B cell (primary cell): ENCODE measurements at regions not wholly inside any gene's neighbourhood (a gene's known extent, or its start where the extent isn't known, plus 50 kb on each side); places are given as distances from the start of the nearest gene placed in this dataset.

ENCODE experiments used
- ATAC-seq: fragments of 200-7000 bp; cut with Tn5 transposase; one replicate; pipeline ENCODE4 v1.10.0; 2021; ENCODE audit warnings: low read depth, mild to moderate bottlenecking, moderate number of reproducible peaks, moderate library complexity
- CTCF ChIA-PET: fragments of 350-600 bp; sonication (Branson Sonifier 250); formaldehyde crosslinking; loops from one replicate; lab custom pipeline; 2021; ENCODE audit warnings: antibody characterized with exemption, inconsistent platforms; lab: Charles Lee
- POLR2A ChIA-PET: fragments of 350-600 bp; sonication (Branson Sonifier 250); formaldehyde crosslinking; loops from one replicate; lab custom pipeline; 2021; ENCODE audit warnings: antibody characterized with exemption; lab: Charles Lee
- DNase-seq: peaks from one replicate; pipeline ENCODE4 v3.0.0; 2013
- H2AFZ ChIP-seq: 2 replicates; pipeline ENCODE4 v1.6.1; 2012; ENCODE audit warnings: mild to moderate bottlenecking, low read depth, low read length; ENCODE audit not compliant: insufficient read depth, poor library complexity, severe bottlenecking
- H3K27ac ChIP-seq, 2 donors: 1 replicate in 1 of 2; 2 replicates in 1 of 2; pipeline ENCODE4 v1.5.1; 2012 to 2013; ENCODE audit warnings: low read length in 2 of 2, mild to moderate bottlenecking in 2 of 2, moderate library complexity in 1 of 2
- H3K27me3 ChIP-seq, 4 experiments: fragments of 200-600 bp in 1 of 4; sonication (generic) in 1 of 4; replicated peaks in 1 of 4; 1 replicate in 2 of 4; 2 replicates in 2 of 4; pipeline versions ENCODE4 v1.6.1 to v1.7.0; 2013 to 2016; ENCODE audit warnings: low read length in 3 of 4, mild to moderate bottlenecking in 2 of 4, mixed read lengths in 1 of 4, moderate library complexity in 1 of 4; ENCODE audit not compliant: insufficient read depth in 4 of 4, control insufficient read depth in 3 of 4; ENCODE audit errors: control extremely low read depth in 1 of 4
- H3K36me3 ChIP-seq, 2 experiments: replicated peaks in 1 of 2; 1 replicate in 1 of 2; 2 replicates in 1 of 2; pipeline versions ENCODE4 v1.6.1 to v1.7.1; 2013; ENCODE audit warnings: low read length in 1 of 2; ENCODE audit not compliant: insufficient read depth in 2 of 2, control insufficient read depth in 1 of 2; ENCODE audit errors: control extremely low read depth in 1 of 2, extremely low read depth in 1 of 2
- H3K4me1 ChIP-seq, 2 donors: fragments of 200-600 bp in 1 of 2; sonication (generic) in 1 of 2; 1 replicate in 1 of 2; 2 replicates in 1 of 2; pipeline versions ENCODE4 v1.5.1 to v1.6.1; 2013 to 2017; ENCODE audit warnings: low read length in 2 of 2; ENCODE audit not compliant: control insufficient read depth in 2 of 2, insufficient read depth in 2 of 2
- H3K4me2 ChIP-seq: replicated peaks from 2 replicates; pipeline ENCODE3; 2012; ENCODE audit warnings: mild to moderate bottlenecking, low read depth, low read length; ENCODE audit not compliant: poor library complexity, severe bottlenecking
- H3K4me3 ChIP-seq, 5 experiments: fragments of 200-600 bp in 1 of 5; sonication (generic) in 1 of 5; 1 replicate in 3 of 5; 2 replicates in 2 of 5; pipeline versions ENCODE4 v1.5.1 to v1.7.0; 2011 to 2016; ENCODE audit warnings: low read length in 4 of 5, mild to moderate bottlenecking in 4 of 5, low read depth in 2 of 5, control low read depth in 1 of 5, moderate library complexity in 1 of 5; ENCODE audit not compliant: insufficient read depth in 1 of 5; ENCODE audit errors: control extremely low read depth in 1 of 5, extremely low read depth in 1 of 5
- H3K79me2 ChIP-seq: fragments of 200-600 bp; sonication (generic); one replicate; pipeline ENCODE4 v1.6.0; 2016; ENCODE audit warnings: low read length; ENCODE audit not compliant: control insufficient read depth, insufficient read depth
- H3K9ac ChIP-seq: fragments of 200-600 bp; sonication (generic); 2 replicates; pipeline ENCODE4 v1.6.1; 2017; ENCODE audit warnings: mild to moderate bottlenecking, low read length, moderate library complexity
- H3K9me3 ChIP-seq, 3 donors: one replicate each; pipeline versions ENCODE4 v1.6.1 to v1.7.1; 2013; ENCODE audit warnings: low read length in 2 of 3; ENCODE audit not compliant: control insufficient read depth in 2 of 3, insufficient read depth in 1 of 3; ENCODE audit errors: control extremely low read depth in 1 of 3
- H4K20me1 ChIP-seq: 2 replicates; pipeline ENCODE4 v1.6.0; 2012; ENCODE audit warnings: mild to moderate bottlenecking, low read length; ENCODE audit not compliant: insufficient read depth, control insufficient read depth, poor library complexity, severe bottlenecking
- H3K27ac Mint-ChIP-seq: one replicate; pipeline ENCODE4 v1.8.0; 2021; ENCODE audit warnings: mixed read lengths
- H3K27me3 Mint-ChIP-seq: one replicate; pipeline ENCODE4 v1.8.0; 2021; ENCODE audit warnings: mixed read lengths
- H3K4me1 Mint-ChIP-seq: one replicate; pipeline ENCODE4 v1.8.0; 2021; ENCODE audit warnings: mixed read lengths
- H3K4me3 Mint-ChIP-seq: one replicate; pipeline ENCODE4 v1.8.0; 2021; ENCODE audit warnings: mixed read lengths
- H3K9me3 Mint-ChIP-seq: one replicate; pipeline ENCODE4 v1.8.0; 2022; ENCODE audit warnings: mixed read lengths; ENCODE audit not compliant: insufficient read depth
- EZH2 ChIP-seq: IDR thresholded peaks from 2 replicates; pipeline ENCODE4 v1.6.1; 2012; ENCODE audit warnings: borderline replicate concordance, low read depth, mild to moderate bottlenecking, moderate library complexity, low read length; ENCODE audit not compliant: insufficient read depth, poor library complexity, severe bottlenecking
- WGBS: methylation state at CpG from one replicate; pipeline ENCODE4 v1.1.5; 2013; ENCODE audit warnings: missing lambda C conversion rate; ENCODE audit not compliant: insufficient coverage; 5-methylcytosine and 5-hydroxymethylcytosine counted together
- intact Hi-C: fragments of 100-400 bp; cut with micrococcal nuclease; formaldehyde crosslinking; loops from one replicate; pipeline ENCODE4 v1.10.0; 2022
- TF ChIP-seq, protein P1 (sequence below): fragments of 200-600 bp; IDR thresholded peaks from one replicate; pipeline ENCODE4 v1.8.0; 2022; ENCODE audit warnings: antibody characterized with exemption, mild to moderate bottlenecking

DNA sequence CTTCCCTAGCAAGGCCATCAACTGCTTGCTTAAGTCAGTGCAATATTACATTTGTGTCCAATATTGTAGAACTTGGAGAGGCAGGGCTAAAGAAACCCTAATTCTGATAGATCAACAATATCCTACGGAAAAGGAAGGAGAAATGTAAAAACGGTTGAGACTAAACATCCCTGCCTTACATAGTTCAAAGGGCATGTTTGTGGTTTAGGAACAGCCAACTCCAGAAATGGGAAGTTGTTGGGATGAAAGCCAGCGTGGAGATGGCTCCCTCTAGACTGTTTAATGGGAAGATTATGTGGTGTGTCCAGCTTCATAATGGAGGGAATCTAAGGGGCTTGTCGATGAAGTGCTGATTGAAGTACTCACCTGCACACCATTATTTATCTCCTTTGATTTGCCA lies 145.3 kb upstream of the TENT5A start:
- Histone ChIP-seq H3K9ac (no peak overlapping the region), H3K79me2 (no peaks in the 10 kb centered on the region), H3K4me2 (no peak overlapping the region), H3K4me3 (no peak overlapping the region), H4K20me1 (no peaks in the 10 kb centered on the region), H3K27me3 (no peaks in the 10 kb centered on the region), H2AFZ (no peak overlapping the region), H3K4me1 (no peaks in the 10 kb centered on the region), H3K9me3 (no peaks in the 10 kb centered on the region), H3K36me3 (no peaks in the 10 kb centered on the region), H3K27ac (no peak overlapping the region)
- H3K27ac Mint-ChIP-seq, result no peak overlapping the region
- ChIA-PET POLR2A (no interaction called here), CTCF (no interaction called here)
- ATAC-seq, result no peak
- no CpG with 5 or more reads among the region's 4 CpGs for WGBS
- TF ChIP-seq, protein P1, sequence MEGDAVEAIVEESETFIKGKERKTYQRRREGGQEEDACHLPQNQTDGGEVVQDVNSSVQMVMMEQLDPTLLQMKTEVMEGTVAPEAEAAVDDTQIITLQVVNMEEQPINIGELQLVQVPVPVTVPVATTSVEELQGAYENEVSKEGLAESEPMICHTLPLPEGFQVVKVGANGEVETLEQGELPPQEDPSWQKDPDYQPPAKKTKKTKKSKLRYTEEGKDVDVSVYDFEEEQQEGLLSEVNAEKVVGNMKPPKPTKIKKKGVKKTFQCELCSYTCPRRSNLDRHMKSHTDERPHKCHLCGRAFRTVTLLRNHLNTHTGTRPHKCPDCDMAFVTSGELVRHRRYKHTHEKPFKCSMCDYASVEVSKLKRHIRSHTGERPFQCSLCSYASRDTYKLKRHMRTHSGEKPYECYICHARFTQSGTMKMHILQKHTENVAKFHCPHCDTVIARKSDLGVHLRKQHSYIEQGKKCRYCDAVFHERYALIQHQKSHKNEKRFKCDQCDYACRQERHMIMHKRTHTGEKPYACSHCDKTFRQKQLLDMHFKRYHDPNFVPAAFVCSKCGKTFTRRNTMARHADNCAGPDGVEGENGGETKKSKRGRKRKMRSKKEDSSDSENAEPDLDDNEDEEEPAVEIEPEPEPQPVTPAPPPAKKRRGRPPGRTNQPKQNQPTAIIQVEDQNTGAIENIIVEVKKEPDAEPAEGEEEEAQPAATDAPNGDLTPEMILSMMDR, result no peak
- TF ChIP-seq EZH2, result no peak
- no peak overlapping the region for H3K4me3 Mint-ChIP-seq
- no peak for DNase-seq
- intact Hi-C loops, result no loop called here
- peaks cover 3% of the 10 kb centered on the region for H3K9me3 Mint-ChIP-seq
- H3K4me1 Mint-ChIP-seq, result no peaks in the 10 kb centered on the region
- H3K27me3 Mint-ChIP-seq, result no peaks in the 10 kb centered on the region

DNA sequence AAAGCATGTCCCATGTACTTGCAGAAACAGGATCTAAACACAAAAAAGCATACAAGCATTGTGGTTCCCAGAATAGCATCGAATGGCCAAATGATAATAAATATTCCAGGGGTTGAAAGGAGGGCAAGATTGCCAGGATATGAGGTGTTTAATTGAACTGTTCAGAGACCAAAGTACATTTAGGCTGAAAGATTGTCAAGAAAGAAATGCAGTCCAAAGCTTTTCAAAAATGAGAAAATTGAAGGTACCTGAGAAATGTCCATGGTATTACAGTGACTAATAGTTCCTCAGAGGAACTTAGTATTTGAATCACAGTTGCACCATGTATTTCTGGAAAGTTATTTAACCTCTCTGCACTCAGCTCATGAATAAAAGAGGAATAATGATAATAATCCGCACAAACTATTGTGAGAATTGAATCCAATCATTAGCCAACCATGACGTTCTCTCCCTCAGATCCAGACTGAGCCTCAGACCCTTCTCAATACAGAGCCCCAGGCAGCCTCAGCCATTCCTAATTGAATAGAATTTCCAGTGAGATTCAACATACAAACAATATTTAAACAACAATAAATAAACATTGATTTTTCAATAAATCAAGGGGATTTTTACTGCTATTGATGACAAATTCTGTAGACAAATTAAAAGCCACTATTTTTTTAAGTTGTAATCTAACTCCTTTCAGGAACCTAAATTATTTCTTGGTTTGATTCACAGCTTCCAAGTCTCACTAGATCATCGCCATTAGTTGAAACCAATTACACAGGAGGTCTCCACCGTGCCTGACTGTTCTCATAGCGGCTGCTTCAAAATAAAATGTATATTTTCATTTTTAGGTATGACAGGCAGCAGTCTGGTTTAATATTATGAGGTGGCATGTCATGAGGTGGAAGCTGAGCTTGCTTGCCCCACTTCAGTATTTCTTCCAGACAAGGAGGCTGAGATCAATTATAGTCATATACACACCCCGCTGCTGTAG lies 144.3 kb upstream of the TENT5A start:
- Histone ChIP-seq H4K20me1 (no peaks in the 10 kb centered on the region), H3K4me1 (no peaks in the 10 kb centered on the region), H3K27me3 (no peaks in the 10 kb centered on the region), H3K36me3 (no peaks in the 10 kb centered on the region), H3K9me3 (no peaks in the 10 kb centered on the region), H3K79me2 (no peaks in the 10 kb centered on the region), H3K27ac (no peak overlapping the region), H3K4me3 (no peak overlapping the region), H3K9ac (no peak overlapping the region), H3K4me2 (no peak overlapping the region), H2AFZ (no peak overlapping the region)
- 67% methylated on average over 1 of the region's 7 CpGs for WGBS
- no peak for TF ChIP-seq EZH2
- TF ChIP-seq, protein P1, result no peak
- Mint-ChIP-seq H3K4me3 (no peak overlapping the region), H3K27me3 (peaks cover 4% of the 10 kb centered on the region), H3K27ac (no peak overlapping the region), H3K4me1 (no peaks in the 10 kb centered on the region), H3K9me3 (no peaks in the 10 kb centered on the region)
- ChIA-PET POLR2A (interaction anchor here (0.7 kb wide), 1 partner anchor 1517 kb away, joined by 4 read pairs; no protein-coding TSS in a partner anchor), CTCF (no interaction called here)
- no peak for DNase-seq
- ATAC-seq, result no peak
- intact Hi-C loops, result no loop called here
